Muscle layer of colon (tissue), 2 donors: ENCODE measurements at regions not wholly inside any gene's neighbourhood (a gene's known extent, or its start where the extent isn't known, plus 50 kb on each side); places are given as distances from the start of the nearest gene placed in this dataset.
"Not testable (repeated sequence)": the region's sequence is repeated elsewhere in the genome, so short reads cannot be mapped to it uniquely, and the experiment has no call there.

Experiments
- H3K27ac ChIP-seq: one replicate; pipeline ENCODE4 v1.7.0; 2013; ENCODE audit warnings: low read depth, mild to moderate bottlenecking, low read length, moderate library complexity
- H3K27me3 ChIP-seq, 2 donors: one replicate each; pipeline ENCODE4 v1.7.0; 2013; ENCODE audit warnings: low read length in 2 of 2, mild to moderate bottlenecking in 2 of 2; ENCODE audit not compliant: insufficient read depth in 2 of 2, control insufficient read depth in 1 of 2
- H3K36me3 ChIP-seq: one replicate; pipeline ENCODE4 v1.7.0; 2013; ENCODE audit warnings: mild to moderate bottlenecking, low read length; ENCODE audit not compliant: insufficient read depth
- H3K4me1 ChIP-seq: one replicate; pipeline ENCODE4 v1.7.0; 2013; ENCODE audit warnings: mild to moderate bottlenecking, low read length; ENCODE audit not compliant: insufficient read depth
- H3K4me3 ChIP-seq, 2 donors: one replicate each; pipeline ENCODE4 v1.7.0; 2013; ENCODE audit warnings: low read length in 2 of 2, low read depth in 1 of 2, mild to moderate bottlenecking in 1 of 2, moderate library complexity in 1 of 2
- H3K9ac ChIP-seq: one replicate; pipeline ENCODE4 v1.7.0; 2013; ENCODE audit warnings: low read length
- H3K9me3 ChIP-seq: one replicate; pipeline ENCODE4 v1.7.0; 2013; ENCODE audit warnings: mild to moderate bottlenecking, low read length
- donor health status: abdominal sarcoma.
- donor health status: Adenocarcinoma of cecum.

DNA sequence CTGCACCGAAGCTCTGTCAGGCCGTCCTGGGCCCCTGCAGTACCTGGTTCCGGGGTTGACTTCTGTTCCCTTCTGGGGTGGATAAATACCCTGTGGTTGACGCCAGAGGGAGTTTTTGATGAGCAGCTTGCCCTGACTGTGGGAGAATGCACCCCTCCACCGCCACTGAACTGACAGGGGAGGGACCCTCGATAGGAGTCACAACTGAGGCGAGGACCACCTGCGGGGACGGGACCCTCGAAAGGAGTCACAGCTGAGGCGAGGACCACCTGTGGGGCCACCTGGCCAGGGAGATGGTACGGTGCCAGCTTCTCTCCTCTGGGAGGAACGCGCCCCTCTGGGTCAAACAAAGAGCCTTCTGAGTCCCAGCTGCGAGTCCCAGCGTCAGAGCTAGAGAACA, 100.1 kb upstream of the FRMD1 start:
- Histone ChIP-seq H3K9ac (no peak overlapping the region), H3K36me3 (no peaks in the 10 kb centered on the region), H3K4me3 (no peak overlapping the region), H3K4me1 (no peaks in the 10 kb centered on the region), H3K9me3 (no peaks in the 10 kb centered on the region), H3K27me3 (no peaks in the 10 kb centered on the region), H3K27ac (no peak overlapping the region)

DNA sequence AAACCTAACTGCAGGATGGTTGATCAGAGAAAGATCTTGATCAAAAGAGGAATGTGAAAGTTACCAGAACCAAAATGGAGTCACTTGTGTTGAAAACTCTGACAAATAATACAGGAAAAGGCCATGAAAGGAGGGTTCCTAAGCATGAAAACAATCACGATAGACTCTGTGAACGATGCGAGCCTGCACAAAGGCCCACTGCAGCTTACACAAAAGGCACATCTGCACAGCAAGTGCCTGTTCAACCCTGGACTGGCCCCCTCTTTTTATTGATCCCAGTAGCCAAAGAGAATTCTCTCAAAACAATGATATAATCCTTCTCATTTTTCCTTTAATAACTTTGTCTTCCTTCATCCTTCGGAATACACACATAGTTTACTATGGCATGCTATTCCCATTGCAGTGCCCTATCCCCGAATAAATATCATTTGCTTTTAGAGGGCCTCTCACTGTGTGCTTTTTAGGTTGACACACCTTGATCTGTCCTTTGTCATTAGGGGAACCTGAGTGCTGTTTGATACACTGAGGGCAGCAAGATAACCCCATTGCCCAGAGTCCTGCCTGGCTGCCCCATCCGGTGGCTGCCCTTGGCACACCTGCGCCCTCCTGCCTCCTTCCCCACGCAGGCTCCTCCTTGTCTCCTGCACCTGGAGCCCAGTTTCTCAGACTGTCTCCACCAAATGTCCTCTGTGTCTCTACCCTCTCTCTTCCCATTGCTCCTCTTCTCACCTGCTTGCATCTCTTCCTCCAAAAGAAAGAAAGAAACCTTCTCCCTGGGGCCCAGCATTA, 98.3 kb upstream of the FRMD1 start:
- no peaks in the 10 kb centered on the region for H3K36me3 ChIP-seq
- no peaks in the 10 kb centered on the region for H3K27me3 ChIP-seq
- H3K9me3 ChIP-seq = no peaks in the 10 kb centered on the region
- no peak overlapping the region for H3K27ac ChIP-seq
- no peaks in the 10 kb centered on the region for H3K4me1 ChIP-seq
- H3K4me3 ChIP-seq = no peak overlapping the region
- H3K9ac ChIP-seq = no peak overlapping the region

DNA sequence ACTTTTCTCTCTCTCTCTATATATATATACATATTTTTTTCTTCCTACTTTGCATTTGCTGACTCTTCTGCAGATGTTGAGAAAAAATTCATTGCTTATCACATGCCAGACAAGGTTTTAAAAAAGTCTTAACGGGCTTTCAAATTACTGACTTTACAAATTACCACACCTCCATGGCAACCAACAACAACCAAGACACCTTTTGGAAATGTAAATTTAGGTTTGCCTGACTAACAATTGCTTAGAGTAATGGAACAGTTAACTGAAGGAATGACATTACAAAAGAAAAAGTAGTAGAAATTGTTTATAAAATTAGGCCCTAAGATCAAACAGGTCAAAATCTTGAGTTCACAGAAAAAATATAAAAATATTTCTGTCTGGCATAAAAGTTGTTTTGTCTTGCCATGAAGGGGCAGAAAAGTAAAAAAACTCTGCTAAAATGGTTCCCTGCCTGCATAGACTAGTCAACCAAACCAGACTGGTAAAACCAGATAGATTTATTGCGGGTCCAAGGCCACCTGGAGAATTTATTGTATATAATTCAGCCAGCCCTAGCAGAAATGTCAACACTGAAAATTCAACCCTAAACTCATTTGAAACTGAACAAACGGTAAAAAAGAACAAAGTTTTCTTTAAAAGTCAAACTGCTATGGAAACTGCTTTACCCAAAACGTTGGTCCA, 92.8 kb upstream of the FRMD1 start:
- H3K27ac ChIP-seq = no peak overlapping the region
- H3K4me1 ChIP-seq = no peaks in the 10 kb centered on the region
- H3K36me3 ChIP-seq = no peaks in the 10 kb centered on the region
- no peak overlapping the region for H3K4me3 ChIP-seq
- H3K9ac ChIP-seq = no peak overlapping the region
- no peaks in the 10 kb centered on the region for H3K27me3 ChIP-seq
- no peaks in the 10 kb centered on the region for H3K9me3 ChIP-seq

DNA sequence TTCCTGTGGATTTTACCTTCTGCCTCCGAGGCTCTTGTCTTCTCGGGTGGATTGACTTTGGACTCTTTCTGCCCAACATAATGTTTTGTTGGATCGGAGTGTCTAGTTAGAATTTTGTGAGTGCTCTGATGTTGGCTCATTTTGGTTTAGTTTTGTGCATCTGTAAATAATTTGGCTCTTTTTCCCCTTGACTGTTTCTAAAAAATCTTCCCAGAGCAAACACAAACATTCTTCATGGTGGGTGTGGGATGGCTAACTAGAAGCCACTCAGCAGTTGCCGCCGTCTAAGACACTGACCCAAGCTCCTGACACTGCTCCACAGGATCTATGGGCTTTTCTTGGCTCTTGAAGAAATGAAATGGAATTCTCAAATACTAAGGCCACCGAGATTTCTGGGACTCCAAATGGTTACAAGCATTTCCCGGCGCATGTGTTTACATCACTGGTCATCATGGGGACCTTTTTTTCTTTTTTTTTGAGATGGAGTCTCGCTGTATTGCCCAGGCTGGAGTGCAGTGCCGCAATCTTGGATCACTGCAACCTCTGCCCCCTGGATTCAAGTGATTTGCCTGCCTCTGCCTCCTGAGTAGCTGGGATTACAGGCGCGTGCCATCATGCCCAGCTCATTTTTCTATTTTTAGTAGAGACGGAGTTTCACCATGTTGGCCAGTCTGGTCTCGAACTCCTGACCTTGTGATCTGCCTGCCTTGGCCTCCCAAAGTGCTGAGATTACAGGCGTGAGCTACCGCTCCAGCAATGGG, 92.0 kb upstream of the FRMD1 start:
- Histone ChIP-seq H3K4me1 (no peaks in the 10 kb centered on the region), H3K4me3 (no peak overlapping the region), H3K9ac (no peak overlapping the region), H3K9me3 (no peaks in the 10 kb centered on the region), H3K27ac (no peak overlapping the region), H3K27me3 (no peaks in the 10 kb centered on the region), H3K36me3 (no peaks in the 10 kb centered on the region)

DNA sequence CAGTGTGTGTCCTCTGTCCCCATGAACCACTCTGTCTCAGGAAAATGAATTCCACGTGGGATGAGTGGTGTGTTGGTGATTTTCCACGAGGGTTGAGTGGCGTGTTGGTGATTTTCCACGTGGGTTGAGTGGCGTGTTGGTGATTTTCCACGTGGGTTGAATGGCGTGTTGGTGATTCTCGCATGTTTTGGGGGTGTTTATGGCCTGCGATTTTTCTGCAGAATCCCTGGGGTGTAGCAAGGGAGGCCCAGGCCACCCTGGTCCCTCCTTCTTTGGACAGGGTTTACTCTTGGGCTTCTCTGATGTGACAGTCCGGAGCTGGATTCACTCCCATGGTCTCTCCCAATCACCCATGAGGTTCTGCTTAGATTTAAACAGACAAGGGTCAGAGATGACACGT, 90.6 kb upstream of the FRMD1 start:
- Histone ChIP-seq H3K27ac (no peak overlapping the region), H3K9ac (no peak overlapping the region), H3K27me3 (no peaks in the 10 kb centered on the region)

DNA sequence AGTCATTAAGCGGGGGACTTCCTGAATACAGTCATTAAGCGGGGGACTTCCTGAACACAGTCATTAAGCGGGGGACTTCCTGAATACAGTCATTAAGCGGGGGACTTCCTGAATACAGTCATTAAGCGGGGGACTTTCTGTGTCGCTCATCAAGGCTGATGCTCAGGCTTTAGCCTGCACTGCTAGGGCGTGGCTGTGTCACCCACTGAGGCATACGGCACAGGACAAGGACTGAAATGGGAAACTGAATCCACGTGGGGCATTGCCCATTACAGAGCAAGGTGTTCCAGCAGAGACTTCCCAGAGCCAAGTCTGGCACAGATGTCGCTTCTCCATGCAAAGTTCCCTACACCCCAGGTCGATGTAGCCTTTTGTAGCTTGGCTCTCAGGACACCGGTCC, 89.9 kb upstream of the FRMD1 start:
- not testable (repeated sequence) for H3K36me3 ChIP-seq, H3K9me3 ChIP-seq, H3K9ac ChIP-seq, H3K4me3 ChIP-seq, H3K4me1 ChIP-seq, H3K27ac ChIP-seq, H3K27me3 ChIP-seq

More for the DNA sequence above, 90.6 kb upstream of the FRMD1 start:
- no peaks in the 10 kb centered on the region for H3K9me3 ChIP-seq
- H3K4me1 ChIP-seq = peaks cover 2% of the 10 kb centered on the region
- H3K36me3 ChIP-seq = no peaks in the 10 kb centered on the region
- no peak overlapping the region for H3K4me3 ChIP-seq

DNA sequence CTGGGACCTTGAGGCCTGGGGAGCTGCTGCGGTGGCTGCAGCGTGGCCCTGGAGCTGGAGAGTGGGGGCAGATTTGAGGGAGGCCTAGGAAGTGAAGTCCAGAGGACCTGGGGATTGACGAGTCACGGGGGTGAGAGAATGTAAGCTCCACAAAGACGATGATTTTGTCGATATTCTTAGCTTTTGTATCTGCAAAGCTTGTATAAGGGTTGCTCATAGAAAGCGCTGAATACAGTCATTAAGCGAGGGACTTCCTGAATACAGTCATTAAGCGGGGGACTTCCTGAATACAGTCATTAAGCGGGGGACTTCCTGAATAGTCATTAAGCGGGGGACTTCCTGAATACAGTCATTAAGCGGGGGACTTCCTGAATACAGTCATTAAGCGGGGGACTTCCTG, 89.3 kb upstream of the FRMD1 start:
- H3K9ac ChIP-seq, H3K36me3 ChIP-seq, H3K27ac ChIP-seq, H3K4me3 ChIP-seq, H3K27me3 ChIP-seq, H3K9me3 ChIP-seq: not testable (repeated sequence)
- H3K4me1 ChIP-seq = peaks cover 15% of the 10 kb centered on the region

DNA sequence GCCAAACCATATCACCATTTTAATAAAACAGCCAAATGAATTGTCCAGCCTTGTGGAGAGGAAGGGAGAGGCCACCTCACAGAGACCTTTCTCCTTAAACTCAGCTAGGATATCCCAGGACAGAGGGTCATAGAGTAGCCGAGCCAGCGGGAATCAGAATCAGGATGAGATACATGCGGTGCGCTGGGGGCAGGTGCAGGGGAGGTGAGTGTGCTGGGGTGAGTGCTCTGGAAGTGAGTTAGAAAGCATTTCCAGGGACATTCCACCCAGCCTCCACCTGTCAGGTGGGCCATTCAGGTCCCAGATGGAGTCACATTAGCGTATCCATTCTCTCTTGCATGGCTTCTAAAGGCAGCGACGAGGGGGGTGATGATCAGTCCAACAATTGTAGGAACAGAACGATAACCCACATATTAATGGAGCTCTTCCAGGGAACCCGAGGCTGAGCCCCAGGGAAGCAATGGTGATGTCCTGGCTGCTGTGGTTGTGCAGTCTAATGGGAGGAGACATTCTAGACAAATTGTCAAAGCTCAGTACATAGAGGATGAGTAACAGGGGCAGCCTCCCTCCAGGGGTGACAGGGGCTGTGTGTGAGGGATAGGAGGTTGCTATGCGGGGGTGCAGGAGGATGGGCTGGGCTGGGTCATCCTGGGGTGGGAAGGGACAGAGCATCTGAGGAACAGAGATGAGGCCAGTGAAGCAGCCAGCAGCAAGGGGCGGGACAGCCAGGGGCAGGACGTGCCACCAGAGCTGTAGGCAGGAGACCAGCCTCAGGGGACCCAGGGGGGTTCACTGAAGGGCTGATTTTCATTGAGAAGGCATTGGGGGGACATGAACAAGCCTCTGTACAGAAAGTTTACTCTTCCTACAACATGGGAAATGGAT, 88.7 kb upstream of the FRMD1 start:
- Histone ChIP-seq H3K4me3 (no peak overlapping the region), H3K4me1 (peaks cover 22% of the 10 kb centered on the region), H3K9ac (no peak overlapping the region), H3K36me3 (no peaks in the 10 kb centered on the region), H3K9me3 (no peaks in the 10 kb centered on the region), H3K27ac (no peak overlapping the region), H3K27me3 (no peaks in the 10 kb centered on the region)

DNA sequence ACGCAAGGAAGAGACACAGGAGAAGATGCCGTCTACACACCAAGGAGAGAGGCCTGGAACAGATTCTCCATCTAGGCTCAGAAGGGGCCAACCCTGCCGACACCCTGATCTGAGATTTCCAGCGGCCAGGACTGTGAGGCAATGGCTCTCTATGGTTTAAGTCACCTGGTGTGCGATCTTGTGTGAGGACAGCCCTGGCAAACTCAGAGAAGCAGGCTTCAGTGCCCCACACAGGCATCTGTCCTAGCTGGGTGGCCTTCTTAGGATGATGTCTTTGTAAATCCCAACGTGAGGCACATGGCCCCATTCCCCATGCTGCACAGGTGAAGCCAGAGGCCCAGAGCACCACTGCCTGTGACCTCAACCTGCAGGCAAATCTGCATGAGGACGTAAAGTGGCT, 87.6 kb upstream of the FRMD1 start:
- no peak overlapping the region for H3K4me3 ChIP-seq
- no peaks in the 10 kb centered on the region for H3K9me3 ChIP-seq
- no peaks in the 10 kb centered on the region for H3K27me3 ChIP-seq
- H3K9ac ChIP-seq = no peak overlapping the region
- no peak overlapping the region for H3K27ac ChIP-seq
- H3K36me3 ChIP-seq = no peaks in the 10 kb centered on the region
- peaks cover 26% of the 10 kb centered on the region for H3K4me1 ChIP-seq

DNA sequence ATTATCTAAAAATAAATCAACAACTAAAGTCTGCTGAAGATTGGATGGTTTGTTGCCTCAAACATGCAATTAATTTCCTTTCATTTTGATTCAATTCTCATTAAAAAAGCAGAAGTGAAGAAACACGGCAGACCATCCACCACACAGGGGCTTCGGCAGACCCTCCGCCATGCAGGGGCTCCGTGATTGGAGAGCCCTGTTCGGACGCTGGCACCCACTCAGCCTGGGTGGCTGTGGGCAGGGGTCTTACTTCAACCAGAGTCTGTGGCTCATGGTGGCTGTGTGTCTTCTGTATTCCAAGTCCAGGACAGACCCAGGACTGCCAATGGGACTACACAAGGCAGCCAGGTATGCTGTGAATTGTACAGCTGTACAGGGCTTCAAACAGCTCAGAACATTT, 86.9 kb upstream of the FRMD1 start:
- H3K4me1 ChIP-seq = peaks cover 26% of the 10 kb centered on the region
- no peak overlapping the region for H3K4me3 ChIP-seq
- no peaks in the 10 kb centered on the region for H3K27me3 ChIP-seq
- H3K9me3 ChIP-seq = no peaks in the 10 kb centered on the region
- H3K27ac ChIP-seq = no peak overlapping the region
- H3K9ac ChIP-seq = no peak overlapping the region
- no peaks in the 10 kb centered on the region for H3K36me3 ChIP-seq

DNA sequence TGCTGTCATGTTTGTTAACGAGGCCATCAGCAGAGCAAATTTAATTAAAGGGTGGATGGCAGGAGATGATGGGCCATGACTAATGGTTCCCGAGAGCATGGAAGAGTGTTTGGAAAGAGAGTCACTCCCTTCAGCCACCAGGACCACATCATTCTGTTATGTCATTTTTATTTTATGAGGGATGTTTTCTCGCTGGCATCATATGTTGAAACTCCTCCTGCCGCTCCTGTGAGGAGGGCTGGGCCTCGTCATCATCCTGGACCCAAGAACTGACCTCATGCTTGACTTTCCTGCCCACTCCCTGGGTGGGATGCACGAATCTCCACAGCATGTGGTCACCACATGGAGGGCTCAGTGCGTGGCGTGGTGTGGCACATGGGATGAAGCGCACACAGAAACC, 86.4 kb upstream of the FRMD1 start:
- Histone ChIP-seq H3K36me3 (no peaks in the 10 kb centered on the region), H3K9me3 (no peaks in the 10 kb centered on the region), H3K9ac (no peak overlapping the region), H3K27ac (no peak overlapping the region), H3K27me3 (no peaks in the 10 kb centered on the region), H3K4me3 (no peak overlapping the region), H3K4me1 (peaks cover 26% of the 10 kb centered on the region)
